ENCODE measurements at regions not wholly inside any gene's neighbourhood (a gene's known extent, or its start where the extent isn't known, plus 50 kb on each side); places are given as distances from the start of the nearest gene placed in this dataset.

DNA sequence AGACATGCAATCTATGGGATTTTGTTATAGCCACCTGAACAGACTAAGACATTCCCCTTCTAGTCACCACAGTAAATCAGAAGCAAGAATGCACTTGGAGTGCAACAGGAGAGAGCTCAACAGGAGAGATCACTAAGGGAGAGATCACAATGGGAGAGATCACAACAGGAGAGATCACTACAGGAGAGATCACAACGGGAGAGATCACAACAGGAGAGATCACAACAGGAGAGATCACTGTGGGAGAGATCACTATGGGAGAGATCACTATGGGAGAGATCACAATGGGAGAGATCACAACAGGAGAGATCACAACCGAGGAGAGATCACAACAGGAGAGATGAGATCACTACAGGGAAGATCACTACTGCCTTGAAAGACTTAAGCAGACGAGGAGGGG lies 238.5 kb upstream of the PITRM1 start:
- TF ChIP-seq, protein P1, sequence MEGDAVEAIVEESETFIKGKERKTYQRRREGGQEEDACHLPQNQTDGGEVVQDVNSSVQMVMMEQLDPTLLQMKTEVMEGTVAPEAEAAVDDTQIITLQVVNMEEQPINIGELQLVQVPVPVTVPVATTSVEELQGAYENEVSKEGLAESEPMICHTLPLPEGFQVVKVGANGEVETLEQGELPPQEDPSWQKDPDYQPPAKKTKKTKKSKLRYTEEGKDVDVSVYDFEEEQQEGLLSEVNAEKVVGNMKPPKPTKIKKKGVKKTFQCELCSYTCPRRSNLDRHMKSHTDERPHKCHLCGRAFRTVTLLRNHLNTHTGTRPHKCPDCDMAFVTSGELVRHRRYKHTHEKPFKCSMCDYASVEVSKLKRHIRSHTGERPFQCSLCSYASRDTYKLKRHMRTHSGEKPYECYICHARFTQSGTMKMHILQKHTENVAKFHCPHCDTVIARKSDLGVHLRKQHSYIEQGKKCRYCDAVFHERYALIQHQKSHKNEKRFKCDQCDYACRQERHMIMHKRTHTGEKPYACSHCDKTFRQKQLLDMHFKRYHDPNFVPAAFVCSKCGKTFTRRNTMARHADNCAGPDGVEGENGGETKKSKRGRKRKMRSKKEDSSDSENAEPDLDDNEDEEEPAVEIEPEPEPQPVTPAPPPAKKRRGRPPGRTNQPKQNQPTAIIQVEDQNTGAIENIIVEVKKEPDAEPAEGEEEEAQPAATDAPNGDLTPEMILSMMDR (IDR thresholded peaks at IDR 0.05): no peak
- TF ChIP-seq POLR2A (IDR thresholded peaks at IDR 0.05): no peak
